ENCODE measurements at regions not wholly inside any gene's neighbourhood (a gene's known extent, or its start where the extent isn't known, plus 50 kb on each side); places are given as distances from the start of the nearest gene placed in this dataset.

DNA sequence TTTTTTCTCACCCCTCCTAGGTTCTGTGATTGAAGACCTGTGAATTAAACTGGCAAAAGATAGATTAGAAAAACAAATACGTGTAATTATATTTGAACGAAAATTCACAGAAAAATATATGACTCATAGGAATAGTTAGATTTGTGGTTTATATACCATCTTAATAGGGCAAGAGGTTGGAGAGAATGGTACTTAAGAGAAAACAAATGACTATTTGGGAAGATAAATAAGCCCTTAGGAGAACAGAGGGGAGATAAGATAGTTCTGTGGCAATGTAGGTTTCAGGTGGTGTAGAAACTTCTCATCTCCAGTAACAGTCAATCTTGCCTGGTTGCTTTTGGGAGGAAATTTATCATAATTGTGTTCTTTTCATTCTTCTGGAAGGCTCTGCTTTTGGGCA lies 122.0 kb downstream of the PRDM9 start:
- 87 to 90% methylated on average over 2 of the region's 2 CpGs for WGBS, 2 donors

GRCh38 chr5:23631302-23632045 lies 124.1 kb downstream of the PRDM9 start:
- TF ChIP-seq POLR2A (IDR thresholded peaks at IDR 0.05) (no peak), CTCF (IDR thresholded peaks at IDR 0.05) (no peak)
- intact Hi-C loops (cut with DNase I; ENCODE audit: low total_unique reads) = no loop called here
- Histone ChIP-seq H3K36me3 (ENCODE audit: low read depth, missing control alignments) (no peaks in the 10 kb centered on the region), H3K27ac (no peak overlapping the region), H3K4me3 (no peak overlapping the region), H3K27me3 (no peaks in the 10 kb centered on the region), H3K4me1 (no peaks in the 10 kb centered on the region), H3K9me3 (no peaks in the 10 kb centered on the region)
- 57 to 60% methylated on average over 2 of the region's 2 CpGs for WGBS, 2 donors
- DNase-seq = no peak

More for the DNA sequence above, 122.0 kb downstream of the PRDM9 start:
- Histone ChIP-seq H3K4me3 (no peak overlapping the region), H3K27me3 (no peaks in the 10 kb centered on the region), H3K4me1 (no peaks in the 10 kb centered on the region), H3K9me3 (no peaks in the 10 kb centered on the region), H3K27ac (no peak overlapping the region), H3K36me3 (ENCODE audit: low read depth, missing control alignments) (no peaks in the 10 kb centered on the region)
- DNase-seq = no peak
- intact Hi-C loops (cut with DNase I; ENCODE audit: low total_unique reads) = no loop called here
- TF ChIP-seq CTCF (IDR thresholded peaks at IDR 0.05) (no peak), POLR2A (IDR thresholded peaks at IDR 0.05) (no peak)

- Histone ChIP-seq H3K4me3 (no peak overlapping the region), H3K4me1 (no peaks in the 10 kb centered on the region), H3K27ac (no peak overlapping the region), H3K27me3 (no peaks in the 10 kb centered on the region), H3K36me3 (ENCODE audit: low read depth, missing control alignments) (no peaks in the 10 kb centered on the region), H3K9me3 (no peaks in the 10 kb centered on the region)
- TF ChIP-seq CTCF (IDR thresholded peaks at IDR 0.05) = no peak
- TF ChIP-seq POLR2A (IDR thresholded peaks at IDR 0.05) = no peak
- intact Hi-C loops (cut with DNase I; ENCODE audit: low total_unique reads) = no loop called here
- DNase-seq = no peak
These were observed 128.5 kb downstream of the PRDM9 start for GRCh38 chr5:23635938-23636337.

DNA sequence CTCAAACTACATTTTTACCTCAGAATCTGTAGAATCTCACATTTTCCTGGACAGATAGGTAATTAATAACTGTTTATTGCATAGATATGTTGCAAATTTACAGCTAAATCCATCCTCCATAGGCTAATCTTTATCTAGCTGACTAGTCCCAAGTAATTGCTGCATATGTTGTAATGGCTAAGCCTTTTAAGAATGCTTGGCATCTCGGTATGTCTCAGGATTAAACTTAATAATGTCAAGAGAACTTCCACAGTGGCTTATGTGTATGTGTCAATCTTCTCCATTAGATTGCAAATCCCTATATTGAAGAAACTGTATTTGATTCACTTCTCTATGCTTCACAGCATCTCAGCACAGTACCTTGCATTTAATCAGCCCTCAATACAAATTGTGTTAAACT lies 131.9 kb downstream of the PRDM9 start:
- TF ChIP-seq CTCF (IDR thresholded peaks at IDR 0.05) = no peak
- no peak for TF ChIP-seq POLR2A (IDR thresholded peaks at IDR 0.05)
- Histone ChIP-seq H3K4me3 (no peak overlapping the region), H3K36me3 (ENCODE audit: low read depth, missing control alignments) (no peaks in the 10 kb centered on the region), H3K27me3 (no peaks in the 10 kb centered on the region), H3K4me1 (no peaks in the 10 kb centered on the region), H3K27ac (no peak overlapping the region), H3K9me3 (no peaks in the 10 kb centered on the region)
- intact Hi-C loops (cut with DNase I; ENCODE audit: low total_unique reads) = no loop called here
- DNase-seq = no peak
- WGBS, 2 donors = 59 to 73% methylated on average over 1 of the region's 1 CpG

- intact Hi-C loops (cut with DNase I; ENCODE audit: low total_unique reads) = no loop called here
- Histone ChIP-seq H3K27me3 (no peaks in the 10 kb centered on the region), H3K4me3 (no peak overlapping the region), H3K9me3 (no peaks in the 10 kb centered on the region), H3K4me1 (no peaks in the 10 kb centered on the region), H3K36me3 (ENCODE audit: low read depth, missing control alignments) (no peaks in the 10 kb centered on the region), H3K27ac (no peak overlapping the region)
- WGBS, 2 donors = 75 to 95% methylated on average over 1 of the region's 1 CpG
- TF ChIP-seq CTCF (IDR thresholded peaks at IDR 0.05) (no peak), POLR2A (IDR thresholded peaks at IDR 0.05) (no peak)
- no peak for DNase-seq
These were observed 141.2 kb downstream of the PRDM9 start for GRCh38 chr5:23648656-23649055.
